ENCODE measurements at regions not wholly inside any gene's neighbourhood (a gene's known extent, or its start where the extent isn't known, plus 50 kb on each side); places are given as distances from the start of the nearest gene placed in this dataset.

- DNase-seq (no peak), ATAC-seq (ENCODE audit: poor library complexity) (no peak)
- no peak for TF ChIP-seq CTCF (IDR thresholded peaks at IDR 0.05)
- Histone ChIP-seq H3K4me3 (ENCODE audit: low read length) (no peak overlapping the region), H3K9me3 (ENCODE audit: control insufficient read depth in 1 of 2, insufficient read depth in 1 of 2, low read length in 2 of 2) (no peaks in the 10 kb centered on the region), H3K36me3 (ENCODE audit: insufficient read depth, low read length) (no peaks in the 10 kb centered on the region), H3K4me1 (ENCODE audit: insufficient read depth, low read length) (no peaks in the 10 kb centered on the region), H3K27ac (ENCODE audit: low read depth in 1 of 2, low read length in 2 of 2) (no peak overlapping the region), H3K27me3 (ENCODE audit: control insufficient read depth in 1 of 2, insufficient read depth in 2 of 2, low read length in 2 of 2) (no peaks in the 10 kb centered on the region)
- ChIA-PET POLR2A (no interaction called here), CTCF (no interaction called here)
- Mint-ChIP-seq H3K9me3 (no peaks in the 10 kb centered on the region), H3K36me3 (ENCODE audit: low read depth) (no peaks in the 10 kb centered on the region), H3K27ac (no peak overlapping the region), H3K4me1 (ENCODE audit: low read depth) (no peaks in the 10 kb centered on the region), H3K27me3 (no peaks in the 10 kb centered on the region), H3K4me3 (no peak overlapping the region)
- intact Hi-C loops (cut with DNase I, micrococcal nuclease) = no loop called here
Measured at GRCh38 chr3:191696348-191696747, 235.4 kb downstream of the PYDC2 start.

GRCh38 chr3:191699546-191699945 is 238.6 kb downstream of the PYDC2 start:
- POLR2A ChIA-PET = no interaction called here
- no peak overlapping the region for H3K4me3 Mint-ChIP-seq
- H3K27me3 Mint-ChIP-seq = no peaks in the 10 kb centered on the region
- peaks cover 0 to 11% of the 10 kb centered on the region in 2 experiments for H3K9me3 ChIP-seq (ENCODE audit: control insufficient read depth in 1 of 2, insufficient read depth in 1 of 2, low read length in 2 of 2)
- H3K4me1 Mint-ChIP-seq (ENCODE audit: low read depth) = no peaks in the 10 kb centered on the region
- CTCF ChIA-PET = no interaction called here
- no peak overlapping the region for H3K27ac Mint-ChIP-seq
- no peaks in the 10 kb centered on the region for H3K36me3 ChIP-seq (ENCODE audit: insufficient read depth, low read length)
- DNase-seq = no peak
- intact Hi-C loops (cut with DNase I, micrococcal nuclease) = no loop called here
- no peaks in the 10 kb centered on the region for H3K27me3 ChIP-seq (ENCODE audit: control insufficient read depth in 1 of 2, insufficient read depth in 2 of 2, low read length in 2 of 2)
- H3K36me3 Mint-ChIP-seq (ENCODE audit: low read depth) = no peaks in the 10 kb centered on the region
- ATAC-seq (ENCODE audit: poor library complexity) = no peak
- H3K4me1 ChIP-seq (ENCODE audit: insufficient read depth, low read length) = no peaks in the 10 kb centered on the region
- no peaks in the 10 kb centered on the region for H3K9me3 Mint-ChIP-seq
- no peak overlapping the region for H3K27ac ChIP-seq (ENCODE audit: low read depth in 1 of 2, low read length in 2 of 2)
- H3K4me3 ChIP-seq (ENCODE audit: low read length) = no peak overlapping the region
- TF ChIP-seq CTCF (IDR thresholded peaks at IDR 0.05) = no peak

GRCh38 chr3:191702121-191702520 is 241.2 kb downstream of the PYDC2 start:
- no peaks in the 10 kb centered on the region for H3K4me1 ChIP-seq (ENCODE audit: insufficient read depth, low read length)
- H3K9me3 ChIP-seq (ENCODE audit: control insufficient read depth in 1 of 2, insufficient read depth in 1 of 2, low read length in 2 of 2) = peaks cover 0 to 11% of the 10 kb centered on the region in 2 experiments
- Mint-ChIP-seq H3K9me3 (peaks cover 2% of the 10 kb centered on the region), H3K4me3 (no peak overlapping the region), H3K36me3 (ENCODE audit: low read depth) (no peaks in the 10 kb centered on the region), H3K4me1 (ENCODE audit: low read depth) (no peaks in the 10 kb centered on the region), H3K27me3 (no peaks in the 10 kb centered on the region), H3K27ac (no peak overlapping the region)
- no peak overlapping the region for H3K4me3 ChIP-seq (ENCODE audit: low read length)
- H3K27ac ChIP-seq (ENCODE audit: low read depth in 1 of 2, low read length in 2 of 2) = no peak overlapping the region
- ChIA-PET POLR2A (no interaction called here), CTCF (no interaction called here)
- ATAC-seq (ENCODE audit: poor library complexity) = no peak
- no peak for DNase-seq
- H3K27me3 ChIP-seq (ENCODE audit: control insufficient read depth in 1 of 2, insufficient read depth in 2 of 2, low read length in 2 of 2) = no peaks in the 10 kb centered on the region
- intact Hi-C loops (cut with DNase I, micrococcal nuclease) = no loop called here
- H3K36me3 ChIP-seq (ENCODE audit: insufficient read depth, low read length) = no peaks in the 10 kb centered on the region
- no peak for TF ChIP-seq CTCF (IDR thresholded peaks at IDR 0.05)
